GM21526 (cell line): ENCODE measurements at regions not wholly inside any gene's neighbourhood (a gene's known extent, or its start where the extent isn't known, plus 50 kb on each side); places are given as distances from the start of the nearest gene placed in this dataset.

ENCODE experiments used
- ATAC-seq: cut with Tn5 transposase; IDR thresholded peaks from one replicate; pipeline ENCODE4 v1.9.1; 2021; ENCODE audit warnings: moderate library complexity; ENCODE audit not compliant: unreplicated experiment, low FRiP score

DNA sequence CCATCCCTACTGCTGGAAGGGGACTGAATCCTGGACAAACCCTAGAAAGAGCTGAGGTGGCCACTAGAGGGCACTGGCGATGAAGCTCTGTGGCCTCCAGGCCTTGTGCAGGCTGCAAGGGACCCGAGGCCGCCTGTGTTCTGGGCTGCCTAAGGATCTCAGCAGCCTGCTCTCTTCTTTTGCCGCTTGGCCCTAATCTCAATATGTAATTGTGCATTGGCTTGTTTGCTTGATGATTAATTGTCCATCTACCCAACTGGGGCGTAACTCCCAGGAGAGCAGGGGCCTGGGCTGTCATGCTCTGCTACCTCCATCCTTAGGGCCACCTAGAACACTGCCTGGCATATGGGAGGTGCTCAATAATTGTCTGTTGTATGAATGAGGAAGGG lies 73.8 kb downstream of the SYNE3 start:
- peak; percentile 76 for ATAC-seq

GRCh38 chr14:95442016-95442632 lies 74.3 kb downstream of the SYNE3 start:
- ATAC-seq, result no peak

GRCh38 chr14:95440951-95441350 lies 75.5 kb downstream of the SYNE3 start:
- ATAC-seq, result no peak

- no peak for ATAC-seq
Measured at GRCh38 chr14:95440496-95440895, 76.0 kb downstream of the SYNE3 start.

DNA sequence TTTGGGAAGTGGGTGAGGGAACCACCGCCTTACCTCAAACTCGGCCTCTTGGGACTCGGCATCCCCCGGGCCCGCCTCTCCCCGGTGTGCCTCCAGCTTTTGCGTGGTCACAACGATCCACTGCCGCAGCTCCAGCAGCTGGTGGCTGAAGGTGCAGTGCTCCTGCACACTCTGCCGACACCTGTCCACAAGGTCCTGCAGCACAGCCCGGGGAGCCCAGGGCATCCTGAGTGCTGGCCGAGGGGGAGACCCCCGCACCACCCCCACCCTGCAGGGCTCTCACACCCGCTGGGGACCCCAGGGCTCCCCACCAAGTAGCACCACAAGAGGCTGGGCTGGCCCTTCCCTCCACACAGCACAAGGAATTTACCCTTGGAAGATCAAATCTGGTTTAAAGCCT lies 76.6 kb downstream of the SYNE3 start:
- no peak for ATAC-seq

- no peak for ATAC-seq
Measured at GRCh38 chr14:95437715-95438114, 78.7 kb downstream of the SYNE3 start.

DNA sequence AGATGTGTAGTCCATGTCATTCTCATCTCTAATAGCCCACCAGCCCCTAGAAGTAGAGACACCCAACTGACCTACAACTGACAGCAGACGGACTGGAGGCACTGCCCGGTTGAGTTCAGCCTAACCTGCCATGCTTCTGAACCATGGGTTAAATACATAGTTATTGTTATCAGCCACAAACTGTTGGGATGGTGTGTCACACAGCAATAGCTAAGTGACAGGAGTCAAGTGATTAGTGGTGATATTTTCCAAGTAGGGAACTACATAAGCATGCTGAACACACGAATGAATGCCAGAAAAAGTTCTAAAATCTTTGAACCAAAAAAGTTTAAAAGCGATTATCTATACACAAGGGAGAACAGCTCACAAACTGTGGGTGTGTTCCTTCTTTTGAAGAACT lies 80.1 kb downstream of the SYNE3 start:
- no peak for ATAC-seq

DNA sequence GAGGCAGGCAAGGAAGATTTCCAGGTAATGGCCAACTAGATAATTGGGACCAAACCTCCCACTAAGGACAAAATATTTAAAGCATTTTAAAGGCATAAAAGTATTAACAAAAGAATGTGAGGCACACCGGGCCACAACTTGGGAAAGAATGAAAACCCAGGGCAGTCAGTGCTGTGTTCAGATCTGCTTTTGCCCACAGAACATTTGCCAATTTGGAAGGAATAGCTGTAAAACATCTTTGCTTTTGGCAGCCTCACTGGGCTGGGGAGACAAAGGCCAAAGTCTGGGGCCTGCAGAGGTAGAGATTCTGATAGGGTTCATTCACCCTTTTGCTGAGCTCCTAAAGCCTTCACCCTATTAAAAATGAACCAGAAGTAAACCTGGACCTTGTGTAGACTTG lies 82.3 kb downstream of the SYNE3 start:
- ATAC-seq, result no peak

DNA sequence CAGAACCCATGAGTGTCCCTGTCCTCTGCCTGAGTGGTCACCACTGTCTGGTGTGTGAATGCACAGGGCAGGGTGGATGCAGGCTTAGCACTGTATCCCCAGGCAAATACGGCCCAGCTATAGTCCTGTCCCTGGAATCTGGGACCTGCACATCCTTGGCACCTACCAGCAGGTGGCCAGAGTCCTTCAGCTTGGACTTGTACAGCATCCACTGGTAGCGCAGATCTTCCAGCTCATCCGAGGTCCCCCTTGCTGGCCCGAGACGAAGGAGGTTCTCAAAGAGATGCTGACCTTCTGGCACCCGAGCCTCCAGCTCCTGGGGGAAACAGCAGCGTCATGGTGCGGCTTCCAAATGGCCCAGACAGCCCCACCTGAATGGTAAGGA lies 83.4 kb downstream of the SYNE3 start:
- no peak for ATAC-seq

- ATAC-seq, result no peak
Measured at GRCh38 chr14:95432144-95433093, 84.0 kb downstream of the SYNE3 start.

GRCh38 chr14:95431199-95432143 lies 85.0 kb downstream of the SYNE3 start:
- no peak for ATAC-seq

- ATAC-seq, result no peak
Measured at GRCh38 chr14:95428557-95428956, 87.9 kb downstream of the SYNE3 start.

GRCh38 chr14:95426116-95426475 lies 90.4 kb downstream of the SYNE3 start:
- ATAC-seq, result no peak

DNA sequence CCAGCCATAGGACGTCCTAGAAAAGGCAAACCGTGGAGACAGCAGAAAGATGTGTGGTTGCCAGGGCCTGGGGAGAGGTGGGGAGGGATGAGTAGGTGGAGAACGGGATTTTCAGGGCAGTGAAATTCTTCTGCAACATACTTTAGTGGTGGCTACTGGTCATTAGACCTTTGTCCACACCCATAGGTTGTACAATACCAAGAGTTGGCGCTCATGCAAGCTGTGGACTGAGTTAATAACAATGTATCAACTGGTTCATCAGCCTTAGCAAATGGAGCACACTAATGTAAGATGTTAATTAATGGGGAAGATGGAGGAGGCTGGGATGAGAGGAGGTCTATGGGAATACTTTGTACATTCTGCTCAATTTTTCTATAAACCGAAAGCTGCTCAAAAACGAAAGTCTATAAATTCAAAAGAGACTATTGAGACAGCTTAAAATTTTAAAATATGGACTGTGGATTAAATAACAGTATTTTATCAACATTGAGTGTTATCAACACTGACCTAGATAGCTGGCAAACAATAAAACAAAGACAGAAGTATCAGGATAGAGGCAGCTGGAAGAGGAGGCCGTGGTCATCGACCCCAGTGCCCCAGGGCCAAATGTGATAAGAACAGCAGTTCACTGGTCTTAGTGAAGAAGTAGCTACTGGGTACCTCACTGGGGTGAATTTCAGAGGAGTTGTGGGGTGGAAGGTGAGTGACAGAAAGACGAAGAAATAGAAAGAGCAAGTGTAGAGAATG lies 90.9 kb downstream of the SYNE3 start:
- no peak for ATAC-seq

- no peak for ATAC-seq
Measured at GRCh38 chr14:95424529-95424928, 91.9 kb downstream of the SYNE3 start.

GRCh38 chr14:95421741-95422140 lies 94.7 kb downstream of the SYNE3 start:
- ATAC-seq, result no peak

GRCh38 chr14:95420060-95420459 lies 96.4 kb downstream of the SYNE3 start:
- ATAC-seq, result no peak

DNA sequence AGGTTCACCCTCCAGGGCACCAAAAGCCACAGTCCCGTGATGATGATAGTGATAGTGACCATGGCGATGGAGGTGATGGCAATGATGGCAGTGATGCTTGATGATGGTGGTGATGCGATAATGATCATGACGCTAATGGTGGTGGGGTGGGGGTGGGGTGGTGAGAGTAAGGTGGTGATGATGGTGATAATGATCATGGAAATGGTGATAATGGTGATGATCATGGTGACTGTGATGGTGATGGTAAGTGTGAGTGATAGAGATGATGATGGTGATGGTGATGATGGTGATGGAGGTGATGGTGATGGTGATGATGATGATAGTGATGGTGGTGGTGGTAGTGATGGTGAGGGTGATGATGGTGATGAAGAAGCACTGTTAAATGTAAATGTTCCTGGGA lies 96.9 kb downstream of the SYNE3 start:
- ATAC-seq, result no peak

- no peak for ATAC-seq
Measured at GRCh38 chr14:95418858-95419257, 97.6 kb downstream of the SYNE3 start.

DNA sequence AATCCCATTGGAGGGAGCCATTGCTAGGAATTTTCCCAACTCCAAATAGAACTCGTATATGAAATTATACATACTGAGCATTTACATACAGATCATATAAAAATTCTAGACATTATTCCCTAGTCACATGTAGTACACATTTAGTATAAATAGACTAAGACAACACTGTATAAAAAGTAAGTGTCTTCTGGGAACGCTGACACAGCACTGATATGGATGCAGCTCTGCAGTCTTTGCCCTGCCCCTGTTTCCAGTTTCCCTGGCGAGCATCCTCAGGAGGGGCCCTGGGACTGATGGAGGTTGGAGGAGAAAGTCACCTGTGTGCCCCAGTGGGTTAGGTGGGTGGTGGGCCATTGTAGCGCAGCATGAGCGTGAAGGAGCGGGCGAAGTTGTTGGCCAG lies 97.8 kb upstream of the CLMN start:
- no peak for ATAC-seq
